Mesenchymal stem cell (in vitro differentiated cells and primary cell): ENCODE measurements at regions not wholly inside any gene's neighbourhood (a gene's known extent, or its start where the extent isn't known, plus 50 kb on each side); places are given as distances from the start of the nearest gene placed in this dataset.

Source experiments
- DNase-seq: peaks from one replicate; pipeline ENCODE4 v3.0.0-alpha.2; 2013
- H2AFZ ChIP-seq: one replicate; pipeline ENCODE4 v1.6.1; 2013; ENCODE audit warnings: low read depth, mild to moderate bottlenecking, control low read depth, inconsistent platforms, low read length, moderate library complexity
- H2AK5ac ChIP-seq: 2 replicates; pipeline ENCODE4 v1.6.1; 2013; ENCODE audit warnings: low read length, moderate library complexity, mild to moderate bottlenecking, inconsistent platforms; ENCODE audit not compliant: severe bottlenecking
- H2BK120ac ChIP-seq: one replicate; pipeline ENCODE4 v1.6.1; 2013; ENCODE audit warnings: low read depth, mild to moderate bottlenecking, inconsistent platforms, low read length, moderate library complexity
- H2BK12ac ChIP-seq, 2 experiments: one replicate each; pipeline ENCODE4 v1.6.1; 2013; ENCODE audit warnings: inconsistent platforms in 2 of 2, low read length in 2 of 2, mild to moderate bottlenecking in 2 of 2, moderate library complexity in 2 of 2, control low read depth in 1 of 2
- H2BK15ac ChIP-seq: one replicate; pipeline ENCODE4 v1.6.1; 2013; ENCODE audit warnings: mild to moderate bottlenecking, low read depth, inconsistent platforms; ENCODE audit not compliant: poor library complexity, severe bottlenecking
- H2BK5ac ChIP-seq: 2 replicates; pipeline ENCODE4 v1.6.1; 2013; ENCODE audit warnings: low read depth, mild to moderate bottlenecking, low read length, control low read depth, inconsistent platforms; ENCODE audit not compliant: poor library complexity, severe bottlenecking
- H3K14ac ChIP-seq, 2 experiments: one replicate each; pipeline ENCODE4 v1.6.1; 2013; ENCODE audit warnings: inconsistent platforms in 2 of 2, low read length in 2 of 2, control low read depth in 1 of 2, mild to moderate bottlenecking in 1 of 2, moderate library complexity in 1 of 2
- H3K18ac ChIP-seq, 2 experiments: one replicate each; pipeline ENCODE4 v1.6.1; 2013; ENCODE audit warnings: inconsistent platforms in 2 of 2, low read length in 2 of 2, control low read depth in 1 of 2, low read depth in 1 of 2, mild to moderate bottlenecking in 1 of 2
- H3K23ac ChIP-seq, 2 experiments: one replicate each; pipeline ENCODE4 v1.6.1; 2013; ENCODE audit warnings: inconsistent platforms in 2 of 2, low read length in 2 of 2, mild to moderate bottlenecking in 2 of 2, moderate library complexity in 2 of 2, control low read depth in 1 of 2
- H3K27ac ChIP-seq: 2 replicates; pipeline ENCODE4 v1.5.1; 2013; ENCODE audit warnings: mild to moderate bottlenecking, moderate library complexity, low read length, control low read depth, inconsistent platforms; ENCODE audit not compliant: poor library complexity, severe bottlenecking
- H3K27me3 ChIP-seq, 2 experiments: 2 replicates each; pipeline versions ENCODE4 v1.6.1 to v1.7.0; 2013; ENCODE audit warnings: low read length in 2 of 2, mild to moderate bottlenecking in 2 of 2, moderate library complexity in 2 of 2, control low read depth in 1 of 2, inconsistent platforms in 1 of 2; ENCODE audit not compliant: control insufficient read depth in 1 of 2, insufficient read depth in 1 of 2
- H3K36me3 ChIP-seq, 2 experiments: 2 replicates each; pipeline versions ENCODE4 v1.6.1 to v1.7.0; 2013; ENCODE audit warnings: low read length in 2 of 2, control low read depth in 1 of 2, inconsistent platforms in 1 of 2, low read depth in 1 of 2, mild to moderate bottlenecking in 1 of 2; ENCODE audit not compliant: insufficient read depth in 2 of 2, control insufficient read depth in 1 of 2
- H3K4ac ChIP-seq, 2 experiments: one replicate each; pipeline ENCODE4 v1.6.1; 2013; ENCODE audit warnings: inconsistent platforms in 2 of 2, low read length in 2 of 2, mild to moderate bottlenecking in 2 of 2, moderate library complexity in 2 of 2, control low read depth in 1 of 2, low read depth in 1 of 2
- H3K4me1 ChIP-seq: 2 replicates; pipeline ENCODE4 v1.6.1; 2013; ENCODE audit warnings: low read depth, low read length, control low read depth; ENCODE audit not compliant: control insufficient read depth, insufficient read depth
- H3K4me2 ChIP-seq: 2 replicates; pipeline ENCODE4 v1.6.1; 2013; ENCODE audit warnings: low read length, mild to moderate bottlenecking, inconsistent platforms; ENCODE audit not compliant: poor library complexity, severe bottlenecking
- H3K4me3 ChIP-seq, 2 experiments: 2 replicates each; pipeline versions ENCODE4 v1.5.1 to v1.7.0; 2013; ENCODE audit warnings: low read length in 2 of 2, mild to moderate bottlenecking in 2 of 2, control low read depth in 1 of 2, low read depth in 1 of 2; ENCODE audit not compliant: insufficient read depth in 1 of 2
- H3K79me1 ChIP-seq: replicated peaks from 2 replicates; pipeline ENCODE4 v1.6.1; 2013; ENCODE audit warnings: mild to moderate bottlenecking, control low read depth, low read length, inconsistent platforms; ENCODE audit not compliant: poor library complexity, severe bottlenecking
- H3K9ac ChIP-seq: 2 replicates; pipeline ENCODE4 v1.7.0; 2013; ENCODE audit warnings: mild to moderate bottlenecking, low read length, moderate library complexity
- H3K9me3 ChIP-seq: 2 replicates; pipeline ENCODE4 v1.7.0; 2013; ENCODE audit warnings: mild to moderate bottlenecking, low read length; ENCODE audit not compliant: control insufficient read depth
- H4K8ac ChIP-seq: one replicate; pipeline ENCODE4 v1.6.1; 2013; ENCODE audit warnings: inconsistent platforms, mild to moderate bottlenecking, low read length, moderate library complexity
- H4K91ac ChIP-seq: one replicate; pipeline ENCODE4 v1.6.1; 2013; ENCODE audit warnings: mild to moderate bottlenecking, low read length, inconsistent platforms
- WGBS: methylation state at CpG from one replicate; pipeline ENCODE4 v1.1.7; 2013; ENCODE audit warnings: mixed read lengths; 5-methylcytosine and 5-hydroxymethylcytosine counted together

GRCh38 chr1:102732927-102733326 lies 375.4 kb downstream of the COL11A1 start:
- Histone ChIP-seq H2BK120ac (no peak overlapping the region), H4K91ac (no peak overlapping the region), H4K8ac (no peak overlapping the region), H3K4me2 (no peak overlapping the region), H2BK12ac (no peak overlapping the region), H2BK15ac (no peak overlapping the region), H3K36me3 (no peaks in the 10 kb centered on the region), H3K27me3 (no peaks in the 10 kb centered on the region), H3K79me1 (no peaks in the 10 kb centered on the region), H3K9me3 (no peaks in the 10 kb centered on the region), H3K4me3 (no peak overlapping the region), H3K23ac (no peak overlapping the region), H3K9ac (no peak overlapping the region), H3K4ac (no peak overlapping the region), H3K27ac (no peak overlapping the region), H3K18ac (no peak overlapping the region), H3K4me1 (no peaks in the 10 kb centered on the region), H2BK5ac (no peak overlapping the region), H2AFZ (no peak overlapping the region), H3K14ac (no peak overlapping the region), H2AK5ac (no peak overlapping the region)
- WGBS: 63% methylated on average over 1 of the region's 1 CpG
- no peak for DNase-seq

GRCh38 chr1:102726417-102726816 lies 381.9 kb downstream of the COL11A1 start:
- Histone ChIP-seq H2AK5ac (no peak overlapping the region), H2BK12ac (no peak overlapping the region), H3K9ac (no peak overlapping the region), H2BK5ac (no peak overlapping the region), H2BK120ac (no peak overlapping the region), H2BK15ac (no peak overlapping the region), H3K27ac (no peak overlapping the region), H3K79me1 (no peaks in the 10 kb centered on the region), H4K8ac (no peak overlapping the region), H3K23ac (no peak overlapping the region), H4K91ac (no peak overlapping the region), H3K18ac (no peak overlapping the region), H3K4me1 (no peaks in the 10 kb centered on the region), H2AFZ (no peak overlapping the region), H3K4me2 (no peak overlapping the region), H3K36me3 (no peaks in the 10 kb centered on the region), H3K14ac (no peak overlapping the region), H3K27me3 (no peaks in the 10 kb centered on the region), H3K9me3 (no peaks in the 10 kb centered on the region), H3K4ac (no peak overlapping the region), H3K4me3 (no peak overlapping the region)
- 100% methylated on average over 1 of the region's 1 CpG for WGBS
- no peak for DNase-seq

GRCh38 chr1:102724741-102725140 lies 383.6 kb downstream of the COL11A1 start:
- Histone ChIP-seq H2BK5ac (no peak overlapping the region), H3K4me1 (no peaks in the 10 kb centered on the region), H3K23ac (no peak overlapping the region), H2BK15ac (no peak overlapping the region), H2BK12ac (no peak overlapping the region), H3K4ac (no peak overlapping the region), H3K36me3 (no peaks in the 10 kb centered on the region), H3K9me3 (no peaks in the 10 kb centered on the region), H3K9ac (no peak overlapping the region), H3K4me3 (no peak overlapping the region), H3K27me3 (no peaks in the 10 kb centered on the region), H2AFZ (no peak overlapping the region), H3K18ac (no peak overlapping the region), H2BK120ac (no peak overlapping the region), H3K27ac (no peak overlapping the region), H2AK5ac (no peak overlapping the region), H4K91ac (no peak overlapping the region), H4K8ac (no peak overlapping the region), H3K14ac (no peak overlapping the region), H3K4me2 (no peak overlapping the region), H3K79me1 (no peaks in the 10 kb centered on the region)
- no peak for DNase-seq
- no CpG with 5 or more reads among the region's 1 CpG for WGBS

GRCh38 chr1:102715150-102715549 lies 393.2 kb downstream of the COL11A1 start:
- 100% methylated on average over 1 of the region's 4 CpGs for WGBS
- H2BK5ac ChIP-seq: no peak overlapping the region
- H2AFZ ChIP-seq: no peak overlapping the region
- no peak overlapping the region for H4K91ac ChIP-seq
- no peak overlapping the region for H3K14ac ChIP-seq
- H3K4me3 ChIP-seq: no peak overlapping the region
- no peak overlapping the region for H3K18ac ChIP-seq
- H3K4ac ChIP-seq: no peak overlapping the region
- no peak overlapping the region for H2BK120ac ChIP-seq
- no peak for DNase-seq
- no peak overlapping the region for H3K23ac ChIP-seq
- no peaks in the 10 kb centered on the region for H3K4me1 ChIP-seq
- no peaks in the 10 kb centered on the region for H3K27me3 ChIP-seq
- no peaks in the 10 kb centered on the region for H3K9me3 ChIP-seq
- no peak overlapping the region for H3K9ac ChIP-seq
- no peak overlapping the region for H2BK12ac ChIP-seq
- no peak overlapping the region for H4K8ac ChIP-seq
- H3K79me1 ChIP-seq: no peaks in the 10 kb centered on the region
- H3K4me2 ChIP-seq: no peak overlapping the region
- no peaks in the 10 kb centered on the region for H3K36me3 ChIP-seq
- H2AK5ac ChIP-seq: no peak overlapping the region
- no peak overlapping the region for H2BK15ac ChIP-seq
- no peak overlapping the region for H3K27ac ChIP-seq
